ENCODE measurements at regions not wholly inside any gene's neighbourhood (a gene's known extent, or its start where the extent isn't known, plus 50 kb on each side); places are given as distances from the start of the nearest gene placed in this dataset.
"Not testable (repeated sequence)": the region's sequence is repeated elsewhere in the genome, so short reads cannot be mapped to it uniquely, and the experiment has no call there.

- 31 to 35% methylated on average over 3 of the region's 3 CpGs for WGBS, 2 donors
- no peak for TF ChIP-seq CTCF (IDR thresholded peaks at IDR 0.05)
- intact Hi-C loops (cut with DNase I), result loop anchor here in 1 of 10 donors (10.0 kb wide), 1 partner anchor 171 kb away; no protein-coding TSS in a partner anchor
Observed at GRCh38 chr5:110873773-110874437, 135.1 kb downstream of the SLC25A46 start.

GRCh38 chr5:110875115-110875514, 136.3 kb downstream of the SLC25A46 start:
- H3K27me3 ChIP-seq, H3K4me1 ChIP-seq, H3K36me3 ChIP-seq, DNase-seq, ATAC-seq, H3K9me3 ChIP-seq, H3K4me3 ChIP-seq, H3K27ac ChIP-seq: not testable (repeated sequence)
- intact Hi-C loops (cut with DNase I), result loop anchor here in 1 of 10 donors (10.0 kb wide), 1 partner anchor 170 kb away; no protein-coding TSS in a partner anchor

More at GRCh38 chr5:110873773-110874437, 135.1 kb downstream of the SLC25A46 start:
- Histone ChIP-seq H3K27me3 (no peaks in the 10 kb centered on the region), H3K9me3 (peaks cover 0 to 3% (median 0%) of the 10 kb centered on the region in 11 donors), H3K4me1 (no peaks in the 10 kb centered on the region), H3K4me3 (no peak overlapping the region), H3K27ac (no peak overlapping the region), H3K36me3 (no peaks in the 10 kb centered on the region)
- ATAC-seq, result no peak
- no peak for DNase-seq

GRCh38 chr5:110878115-110878514, 139.3 kb downstream of the SLC25A46 start:
- Histone ChIP-seq H3K36me3 (no peaks in the 10 kb centered on the region), H3K27ac (no peak overlapping the region), H3K4me3 (no peak overlapping the region), H3K4me1 (no peaks in the 10 kb centered on the region), H3K27me3 (no peaks in the 10 kb centered on the region), H3K9me3 (peaks cover 0 to 4% (median 0%) of the 10 kb centered on the region in 11 donors)
- ATAC-seq (no peak), DNase-seq (no peak)
- intact Hi-C loops (cut with DNase I), result loop anchor here in 1 of 10 donors (10.0 kb wide), 1 partner anchor 167 kb away; no protein-coding TSS in a partner anchor
- TF ChIP-seq CTCF (IDR thresholded peaks at IDR 0.05), result no peak

GRCh38 chr5:110879675-110880074, 140.9 kb downstream of the SLC25A46 start:
- WGBS, 2 donors, result 77 to 82% methylated on average over 4 of the region's 4 CpGs
- DNase-seq, result no peak
- TF ChIP-seq CTCF (IDR thresholded peaks at IDR 0.05), result no peak
- Histone ChIP-seq H3K9me3 (peaks cover 0 to 4% (median 0%) of the 10 kb centered on the region in 11 donors), H3K36me3 (no peaks in the 10 kb centered on the region), H3K27ac (no peak overlapping the region), H3K4me3 (no peak overlapping the region), H3K27me3 (no peaks in the 10 kb centered on the region), H3K4me1 (no peaks in the 10 kb centered on the region)
- ATAC-seq, result no peak
- intact Hi-C loops (cut with DNase I), result loop anchor here in 1 of 10 donors (10.0 kb wide), 1 partner anchor 165 kb away; no protein-coding TSS in a partner anchor

- no peak for TF ChIP-seq CTCF (IDR thresholded peaks at IDR 0.05)
- ATAC-seq (peak in 1 of 8 donors; percentile 37), DNase-seq (peak in 1 of 2 donors; percentile 15)
- no peak overlapping the region for H3K27ac ChIP-seq
- H3K4me1 ChIP-seq, result no peaks in the 10 kb centered on the region
- H3K9me3 ChIP-seq, result peaks cover 0 to 4% (median 0%) of the 10 kb centered on the region in 11 donors
- 50 to 54% methylated on average over 2 of the region's 2 CpGs for WGBS, 2 donors
- no peaks in the 10 kb centered on the region for H3K27me3 ChIP-seq
- intact Hi-C loops (cut with DNase I), result no loop called here
- no peaks in the 10 kb centered on the region for H3K36me3 ChIP-seq
- H3K4me3 ChIP-seq, result no peak overlapping the region
Observed at GRCh38 chr5:110880413-110880812, 141.6 kb downstream of the SLC25A46 start.
